ENCODE measurements at regions not wholly inside any gene's neighbourhood (a gene's known extent, or its start where the extent isn't known, plus 50 kb on each side); places are given as distances from the start of the nearest gene placed in this dataset.

DNA sequence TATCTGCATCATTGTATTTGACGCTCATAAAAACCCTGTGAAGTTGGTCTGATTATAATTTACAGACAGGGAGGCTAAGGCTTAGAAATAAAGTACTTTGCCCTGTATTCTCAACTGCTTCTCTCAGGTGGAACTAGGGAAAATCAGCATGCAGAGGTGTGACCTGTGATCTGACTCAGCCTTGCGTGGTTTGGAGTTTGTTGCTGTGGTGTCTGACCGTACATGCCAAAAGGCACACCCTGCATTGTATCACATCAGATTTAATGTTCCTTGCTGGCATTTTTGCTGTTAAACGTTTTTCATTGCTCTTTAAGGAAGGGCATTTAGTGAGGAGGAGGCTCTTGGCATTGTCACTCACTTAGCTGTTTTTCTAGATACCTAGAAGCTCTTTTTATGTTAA is 58.8 kb upstream of the C1QTNF9B start:
- TF ChIP-seq, protein P1, sequence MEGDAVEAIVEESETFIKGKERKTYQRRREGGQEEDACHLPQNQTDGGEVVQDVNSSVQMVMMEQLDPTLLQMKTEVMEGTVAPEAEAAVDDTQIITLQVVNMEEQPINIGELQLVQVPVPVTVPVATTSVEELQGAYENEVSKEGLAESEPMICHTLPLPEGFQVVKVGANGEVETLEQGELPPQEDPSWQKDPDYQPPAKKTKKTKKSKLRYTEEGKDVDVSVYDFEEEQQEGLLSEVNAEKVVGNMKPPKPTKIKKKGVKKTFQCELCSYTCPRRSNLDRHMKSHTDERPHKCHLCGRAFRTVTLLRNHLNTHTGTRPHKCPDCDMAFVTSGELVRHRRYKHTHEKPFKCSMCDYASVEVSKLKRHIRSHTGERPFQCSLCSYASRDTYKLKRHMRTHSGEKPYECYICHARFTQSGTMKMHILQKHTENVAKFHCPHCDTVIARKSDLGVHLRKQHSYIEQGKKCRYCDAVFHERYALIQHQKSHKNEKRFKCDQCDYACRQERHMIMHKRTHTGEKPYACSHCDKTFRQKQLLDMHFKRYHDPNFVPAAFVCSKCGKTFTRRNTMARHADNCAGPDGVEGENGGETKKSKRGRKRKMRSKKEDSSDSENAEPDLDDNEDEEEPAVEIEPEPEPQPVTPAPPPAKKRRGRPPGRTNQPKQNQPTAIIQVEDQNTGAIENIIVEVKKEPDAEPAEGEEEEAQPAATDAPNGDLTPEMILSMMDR (conservative IDR thresholded peaks at IDR 0.05; ENCODE audit: low read length): no peak
- no peak overlapping the region for H3K4me3 ChIP-seq (ENCODE audit: low read length)
- peak; percentile 44 for DNase-seq (ENCODE audit: low read depth)

DNA sequence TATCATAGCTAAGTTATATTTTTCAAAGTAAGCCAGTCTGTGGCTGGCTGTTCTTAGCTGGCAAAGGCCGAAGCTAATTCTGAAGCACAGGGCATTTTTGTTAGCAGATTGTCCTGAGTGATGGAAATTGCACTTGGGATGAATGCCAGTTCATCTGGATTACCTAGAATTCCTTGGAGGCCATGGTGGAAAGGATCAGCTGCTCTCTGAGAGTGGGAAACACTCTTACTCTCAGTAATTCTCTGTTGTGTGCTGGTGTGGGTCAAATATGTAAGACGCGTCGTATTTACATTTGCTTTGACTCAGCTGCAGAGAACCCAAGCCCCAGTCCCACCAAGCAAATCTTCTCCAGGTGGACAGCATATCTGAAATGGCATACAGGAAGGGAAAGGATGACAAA is 60.7 kb upstream of the C1QTNF9B start:
- no peak for DNase-seq (ENCODE audit: low read depth)
- TF ChIP-seq, protein P1 (conservative IDR thresholded peaks at IDR 0.05; ENCODE audit: low read length): no peak
- H3K4me3 ChIP-seq (ENCODE audit: low read length): no peak overlapping the region

DNA sequence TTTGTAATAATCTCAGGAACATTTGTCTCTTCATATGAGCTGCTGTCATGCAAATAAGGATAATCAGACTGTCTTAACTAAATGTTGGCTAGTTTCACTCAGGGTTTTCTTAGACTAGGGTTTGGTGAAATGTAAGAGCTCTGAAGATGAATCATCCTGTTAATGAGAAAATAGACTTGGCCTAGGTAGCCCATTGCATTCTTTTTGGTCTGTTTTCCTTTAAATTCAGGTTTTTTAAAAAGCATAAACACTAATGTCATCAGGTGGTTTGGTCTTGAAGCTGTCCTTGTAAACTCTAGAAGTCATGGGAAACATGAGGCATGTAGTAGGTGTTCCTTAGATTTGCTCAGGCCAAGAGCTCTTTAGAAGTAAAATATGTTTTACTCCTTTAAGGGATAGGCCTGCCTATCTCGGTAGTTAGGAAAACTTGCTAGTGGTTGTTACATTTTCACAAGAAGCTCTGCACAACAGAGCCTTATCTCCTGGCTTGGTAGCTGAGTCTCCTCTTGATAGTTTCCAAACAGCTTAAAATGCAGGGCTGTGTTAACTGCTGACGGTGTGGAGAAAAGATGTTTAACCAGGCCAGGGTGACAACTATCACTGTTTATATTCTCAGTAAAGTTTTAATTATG is 62.0 kb upstream of the C1QTNF9B start:
- TF ChIP-seq, protein P1 (conservative IDR thresholded peaks at IDR 0.05; ENCODE audit: low read length): no peak
- DNase-seq (ENCODE audit: low read depth): peak; percentile 32
- H3K4me3 ChIP-seq (ENCODE audit: low read length): no peak overlapping the region

DNA sequence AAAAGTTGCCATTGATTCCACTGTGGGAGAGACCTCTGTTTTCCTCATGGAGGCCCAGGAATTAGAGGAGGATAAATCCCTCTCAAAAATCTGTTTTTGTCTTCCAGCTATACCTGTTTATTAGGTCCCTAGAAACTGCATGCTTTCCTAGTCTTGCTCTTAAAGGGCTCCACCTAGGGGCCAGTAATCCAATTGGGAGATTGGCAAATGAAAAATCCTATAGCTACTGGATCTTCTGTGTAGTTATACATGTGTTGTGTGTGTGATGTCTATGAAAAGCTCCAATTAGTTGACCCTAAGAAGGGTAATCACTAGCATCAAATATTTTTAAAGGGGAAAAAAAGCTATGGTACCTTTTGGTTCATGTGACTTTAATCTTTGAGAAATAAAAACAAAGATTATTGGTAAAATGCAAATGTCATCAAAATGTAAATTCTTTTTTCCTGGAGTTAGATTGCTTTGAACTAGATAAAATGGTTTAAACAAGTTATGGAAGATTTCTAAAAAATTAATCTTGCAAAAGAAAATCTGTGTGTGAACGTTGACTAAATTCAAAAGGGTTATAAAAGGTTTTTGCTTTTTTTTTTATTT is 63.4 kb upstream of the C1QTNF9B start:
- DNase-seq (ENCODE audit: low read depth): peak; percentile 43
- TF ChIP-seq, protein P1 (conservative IDR thresholded peaks at IDR 0.05; ENCODE audit: low read length): peak; percentile 82
- H3K4me3 ChIP-seq (ENCODE audit: low read length): no peak overlapping the region

DNA sequence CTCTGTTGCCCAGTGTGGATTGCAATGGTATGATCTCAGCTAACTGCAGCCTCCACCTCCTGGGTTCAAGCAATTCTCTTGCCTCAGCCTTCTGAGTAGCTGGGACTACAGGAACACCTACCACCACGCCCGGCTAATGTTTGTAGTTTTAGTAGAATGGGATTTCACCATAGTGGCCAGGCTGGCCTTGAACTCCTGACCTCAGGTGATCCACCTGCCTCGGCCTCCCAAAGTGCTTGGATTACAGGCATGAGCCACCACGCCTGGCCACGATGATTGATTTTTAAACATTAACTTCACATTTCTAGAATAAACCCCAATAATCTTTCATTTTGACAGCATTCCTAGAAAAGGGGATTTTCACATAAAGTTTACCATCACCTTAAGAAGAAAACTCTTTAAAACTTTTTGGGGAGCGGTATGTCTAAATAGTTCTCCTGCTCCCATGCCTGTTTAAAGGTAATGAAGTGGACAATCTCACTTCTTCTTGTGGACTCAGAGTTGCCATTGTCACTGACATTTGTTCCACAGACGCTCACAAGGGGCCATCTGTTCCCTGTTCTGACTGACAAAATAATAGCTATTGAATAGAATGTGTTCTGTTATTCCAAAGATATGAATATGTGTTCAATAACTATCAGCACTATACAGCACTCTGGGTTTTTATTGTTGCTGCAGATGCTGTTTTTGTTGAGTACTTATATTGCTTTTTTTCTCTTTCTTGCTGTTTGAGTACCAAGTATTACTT is 66.1 kb upstream of the C1QTNF9B start:
- no peak overlapping the region for H3K4me3 ChIP-seq (ENCODE audit: low read length)
- TF ChIP-seq, protein P1 (conservative IDR thresholded peaks at IDR 0.05; ENCODE audit: low read length): no peak
- no peak for DNase-seq (ENCODE audit: low read depth)

DNA sequence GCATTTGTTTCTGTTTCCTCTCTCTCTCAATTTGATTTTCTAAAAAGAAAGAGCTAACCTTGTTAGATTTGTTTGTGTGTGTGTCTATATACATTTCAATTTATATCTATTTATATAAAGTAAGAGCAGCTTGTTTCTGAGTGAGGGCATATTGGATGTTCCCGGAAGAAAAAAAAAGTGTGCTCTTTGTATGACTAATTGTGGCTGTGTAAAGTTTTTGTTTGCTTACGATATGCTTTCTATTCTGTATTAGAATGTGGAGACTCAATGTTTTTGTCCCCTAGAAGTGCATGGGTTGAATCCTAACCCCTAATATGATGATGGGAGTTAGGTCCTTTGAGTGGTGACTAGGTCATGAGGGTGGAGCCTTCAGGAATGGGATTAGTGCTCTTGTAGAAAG is 66.6 kb upstream of the C1QTNF9B start:
- H3K4me3 ChIP-seq (ENCODE audit: low read length): no peak overlapping the region
- TF ChIP-seq, protein P1 (conservative IDR thresholded peaks at IDR 0.05; ENCODE audit: low read length): no peak
- DNase-seq (ENCODE audit: low read depth): no peak

DNA sequence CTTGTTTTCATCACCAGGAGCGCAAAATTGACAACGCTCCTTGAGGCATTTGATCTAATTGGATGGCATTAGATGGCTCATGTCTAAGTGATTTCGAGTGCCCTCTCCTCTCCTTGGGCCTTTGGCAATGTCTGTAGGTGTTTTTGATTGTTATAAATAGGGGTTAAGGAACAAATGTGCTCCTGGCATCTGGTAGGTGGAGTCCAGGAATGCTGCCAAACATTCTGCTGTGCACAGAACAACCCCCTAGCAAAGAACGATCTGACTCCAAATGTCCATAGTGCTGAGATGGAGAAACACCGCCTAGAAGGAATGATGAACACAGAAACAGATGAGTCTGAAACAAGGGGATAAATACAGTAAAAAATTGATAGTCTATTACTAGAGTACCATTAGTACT is 68.0 kb upstream of the C1QTNF9B start:
- TF ChIP-seq, protein P1 (conservative IDR thresholded peaks at IDR 0.05; ENCODE audit: low read length): no peak
- no peak overlapping the region for H3K4me3 ChIP-seq (ENCODE audit: low read length)
- no peak for DNase-seq (ENCODE audit: low read depth)

All from AG10803 (cell line).